Central memory CD4-positive, alpha-beta T cell (primary cell): ENCODE measurements at regions not wholly inside any gene's neighbourhood (a gene's known extent, or its start where the extent isn't known, plus 50 kb on each side); places are given as distances from the start of the nearest gene placed in this dataset.
"Not testable (repeated sequence)": the region's sequence is repeated elsewhere in the genome, so short reads cannot be mapped to it uniquely, and the experiment has no call there.

Experiments used
- DNase-seq: peaks from one replicate; pipeline ENCODE4 v3.0.0; 2022

DNA sequence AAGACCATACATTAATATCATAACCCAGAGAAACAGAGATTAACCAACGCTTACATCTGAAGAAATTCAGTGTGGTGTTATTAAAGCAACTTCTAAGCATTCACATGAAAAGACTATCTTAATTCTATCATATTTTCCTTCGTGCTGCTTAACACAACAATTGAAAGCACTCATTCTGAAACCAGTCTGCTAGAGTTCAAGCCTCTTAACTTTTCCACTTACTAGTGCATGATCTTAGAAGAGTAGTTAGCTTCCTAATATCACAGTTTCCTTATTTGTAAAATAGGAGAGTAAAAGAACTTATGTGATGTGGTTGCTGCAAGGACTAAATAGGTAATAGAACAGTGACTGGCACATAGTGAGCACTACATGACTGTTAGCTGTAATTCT, 379.3 kb downstream of the TRIM36 start:
- DNase-seq, result no peak

DNA sequence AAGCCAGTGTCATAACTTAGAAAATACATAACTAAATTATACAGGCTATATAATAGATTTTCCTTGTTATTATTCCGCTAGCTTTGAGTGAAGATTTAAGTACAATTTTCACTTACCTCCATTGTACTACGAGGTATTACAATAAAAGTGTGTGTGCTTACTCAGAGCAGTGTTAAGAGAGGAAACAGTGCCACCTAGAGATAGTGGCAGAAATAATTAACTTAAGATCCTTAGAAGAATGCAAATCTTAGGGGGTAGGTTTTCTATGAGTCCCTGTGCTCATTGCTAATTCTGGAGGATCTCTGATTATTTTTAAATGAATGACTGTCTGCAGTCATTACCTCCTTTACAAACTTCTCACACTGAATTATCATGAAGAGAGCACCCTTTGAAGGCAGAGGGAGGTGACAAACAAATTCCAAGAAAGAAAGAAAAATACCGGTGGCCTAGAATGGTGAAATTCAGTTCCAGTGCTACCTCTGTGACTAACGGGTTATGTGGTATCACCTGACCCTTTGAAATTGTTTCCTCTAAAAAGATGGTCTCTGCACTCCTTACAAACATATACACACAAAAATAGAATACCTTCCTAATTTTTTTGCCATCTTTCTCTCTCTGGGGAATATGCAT, 379.8 kb downstream of the TRIM36 start:
- DNase-seq, result no peak

DNA sequence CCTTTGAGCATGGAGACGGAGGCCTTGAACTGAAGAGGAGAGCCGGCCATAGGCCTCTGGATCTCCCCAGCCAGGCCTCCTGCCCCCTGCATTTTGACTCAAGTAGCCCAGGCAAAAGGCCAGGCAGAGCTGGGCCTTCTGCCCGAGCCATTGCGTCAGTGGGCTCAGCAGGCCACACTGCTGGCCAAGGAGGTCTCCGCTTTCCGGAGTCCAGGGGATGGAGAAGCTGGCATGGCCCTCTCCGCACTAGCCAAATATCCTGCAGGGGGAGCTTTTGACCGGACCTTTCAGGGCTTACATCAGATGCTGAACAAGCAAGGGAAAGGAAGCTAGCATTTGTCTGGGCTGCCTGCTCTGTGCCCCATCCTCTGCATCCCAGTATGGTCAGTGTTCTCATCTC, 386.8 kb downstream of the TRIM36 start:
- no peak for DNase-seq

DNA sequence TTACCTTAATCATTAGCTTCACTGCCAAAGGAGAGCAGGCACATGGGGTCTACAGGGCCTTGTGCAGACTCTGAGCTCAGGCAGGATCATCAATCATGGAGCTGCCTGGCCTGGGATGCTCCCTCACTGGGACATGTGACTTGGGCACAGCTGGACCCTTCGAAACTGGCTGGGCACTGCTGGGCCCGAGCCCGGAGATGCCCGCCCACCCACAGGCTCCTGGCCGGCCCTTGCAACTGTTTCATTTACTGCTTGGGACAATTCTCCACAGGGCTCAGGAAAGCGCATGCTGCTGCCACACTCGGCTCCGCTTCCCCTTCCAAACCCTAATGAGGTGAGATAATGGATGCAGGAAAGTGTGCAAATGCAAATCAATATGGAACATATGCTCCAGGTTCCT, 387.5 kb downstream of the TRIM36 start:
- no peak for DNase-seq

DNA sequence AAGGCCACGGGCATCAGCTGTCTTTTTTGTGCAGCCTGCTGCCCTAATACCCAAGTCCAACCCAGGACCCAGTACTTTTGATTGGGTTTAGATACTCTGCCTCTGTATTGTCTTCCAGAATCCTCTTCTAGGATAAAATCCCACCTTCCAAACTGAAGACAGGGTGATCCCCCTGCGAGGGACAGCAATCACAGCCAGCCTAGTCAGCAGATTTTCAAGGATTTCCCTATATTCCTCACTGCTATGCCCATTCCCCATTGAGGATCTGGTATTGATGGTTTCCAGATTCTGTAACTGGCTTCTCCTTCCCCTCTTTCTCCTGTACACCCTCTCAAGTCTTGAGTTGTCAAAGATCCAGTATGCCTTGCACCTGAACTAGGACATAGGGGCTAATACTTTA, 389.4 kb downstream of the TRIM36 start:
- no peak for DNase-seq

DNA sequence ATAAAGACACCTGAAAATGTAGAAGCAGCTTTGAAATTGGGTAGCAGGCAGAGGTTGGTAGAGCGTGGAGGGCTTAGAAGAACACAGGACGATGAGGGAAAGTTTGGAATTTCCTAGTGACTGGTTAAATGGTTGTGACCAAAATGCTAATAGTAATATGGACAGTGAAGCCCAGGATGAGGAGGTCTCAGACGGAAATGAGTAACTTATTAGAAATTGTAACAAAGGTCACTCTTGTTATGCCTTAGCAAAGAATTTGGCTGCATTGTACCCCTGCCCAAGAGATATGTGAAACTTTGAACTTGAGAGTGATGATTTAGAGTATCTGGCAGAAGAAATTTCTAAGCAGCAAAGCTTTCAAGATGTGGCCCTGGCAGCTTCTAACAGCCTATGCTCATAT, 382.5 kb downstream of the KCNN2 start:
- DNase-seq, result no peak

DNA sequence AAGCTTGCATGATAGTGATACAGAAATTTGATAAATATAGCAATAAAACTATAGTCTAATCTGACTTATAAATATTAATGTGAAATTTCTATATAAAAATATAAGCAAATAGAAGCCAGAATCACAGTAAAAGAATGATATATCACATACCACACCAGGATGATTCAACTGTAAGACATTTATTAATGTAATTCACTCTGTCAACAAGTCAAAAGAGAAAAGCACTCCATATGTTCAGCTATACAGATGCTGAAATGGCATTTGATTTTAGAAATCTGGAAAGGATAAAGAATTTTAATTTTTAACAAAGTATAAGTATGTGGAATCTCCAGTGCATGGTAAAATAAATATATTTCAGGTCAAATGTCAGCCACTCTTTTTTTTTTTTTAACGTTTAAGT, 372.4 kb downstream of the KCNN2 start:
- DNase-seq, result no peak

DNA sequence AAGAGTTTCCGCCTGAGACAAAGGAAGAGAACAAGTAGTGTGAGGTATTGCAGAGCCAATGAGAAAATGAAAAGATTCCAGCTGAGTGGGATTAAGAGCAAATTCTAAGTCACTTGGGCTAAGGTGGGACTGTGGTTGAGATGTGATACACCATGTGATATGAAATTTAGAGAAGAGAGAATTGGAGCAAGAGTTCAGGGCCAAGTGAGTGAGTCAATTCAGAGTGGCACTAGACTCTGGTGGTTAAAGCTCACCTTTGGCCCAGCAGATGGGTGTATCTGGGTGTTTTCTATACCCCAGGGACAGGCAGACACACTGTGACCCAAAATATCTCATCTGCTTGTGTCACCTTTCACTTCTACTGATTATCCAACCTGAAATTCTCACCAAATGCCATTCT, 368.1 kb downstream of the KCNN2 start:
- no peak for DNase-seq

DNA sequence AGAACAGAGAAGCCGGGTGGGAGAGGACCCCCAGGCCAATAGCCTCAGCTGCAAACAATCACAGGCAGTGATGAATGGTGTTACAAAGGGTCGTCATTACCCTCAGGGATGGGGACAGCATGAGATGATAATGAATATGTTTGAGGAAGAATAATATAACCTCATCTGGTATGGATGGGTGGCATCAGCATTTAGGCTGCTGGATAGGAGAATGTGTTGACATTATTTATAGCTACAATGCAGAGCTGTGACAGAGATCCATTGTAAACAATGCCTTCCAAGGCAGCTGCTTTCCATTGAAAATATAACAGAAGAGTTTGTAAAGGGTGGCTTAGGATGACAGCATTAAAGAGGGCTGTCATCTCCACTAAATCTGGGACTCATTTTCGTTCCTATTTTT, 365.5 kb downstream of the KCNN2 start:
- no peak for DNase-seq

DNA sequence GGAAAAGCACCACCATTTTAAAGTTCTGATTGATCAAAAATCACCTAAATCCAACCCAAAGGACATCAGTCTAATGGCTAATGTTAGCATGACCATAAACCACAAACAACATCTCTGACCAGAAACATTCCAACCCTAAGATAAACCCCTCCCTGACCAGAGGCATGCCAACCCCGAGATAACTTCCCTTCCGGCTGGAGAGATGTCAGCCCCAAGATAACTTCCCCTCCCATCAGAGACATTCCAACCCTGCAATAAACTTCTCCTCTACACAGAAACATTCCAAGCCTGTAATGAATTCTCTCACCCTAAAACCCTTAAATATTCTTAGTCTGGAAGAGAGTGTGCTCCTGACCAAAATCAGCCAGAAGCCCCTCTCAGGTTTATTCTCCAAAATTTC, 364.3 kb downstream of the KCNN2 start:
- no peak for DNase-seq

DNA sequence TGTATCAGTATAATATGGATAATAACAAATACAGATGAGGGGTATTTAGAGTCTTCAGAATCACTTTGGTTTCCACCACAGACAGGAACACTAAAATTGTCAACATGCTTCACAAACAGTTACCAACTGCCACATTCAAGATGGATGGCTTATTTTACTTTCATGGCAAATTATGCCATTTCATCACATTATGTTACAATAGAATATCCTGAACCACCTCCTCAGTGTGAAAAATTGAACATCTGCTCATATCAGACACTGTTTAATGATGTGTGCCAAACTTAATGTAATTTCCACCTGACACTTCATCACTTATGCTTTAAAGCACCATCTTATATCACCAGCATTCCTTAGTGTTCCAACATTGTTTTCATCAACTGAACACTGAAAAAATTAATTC, 357.4 kb downstream of the KCNN2 start:
- no peak for DNase-seq

DNA sequence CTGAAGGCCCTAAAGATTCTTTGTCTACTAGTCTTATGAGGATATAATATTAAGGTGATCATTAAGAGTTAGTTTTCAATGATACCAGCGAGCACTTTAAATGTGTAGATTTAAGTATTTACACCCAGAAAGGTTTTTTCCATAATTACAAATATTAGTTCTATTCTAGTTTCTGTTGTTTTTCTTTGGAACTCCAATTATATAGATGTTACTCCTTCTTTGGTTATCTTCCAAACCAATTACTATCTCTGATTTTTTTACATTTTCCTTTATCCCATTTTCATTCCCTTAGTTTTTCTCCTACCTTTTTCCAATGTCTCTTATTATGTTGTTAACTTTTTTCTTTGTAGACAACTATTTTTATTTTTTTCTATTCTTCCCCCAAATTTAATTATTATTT, 355.1 kb downstream of the KCNN2 start:
- no peak for DNase-seq

DNA sequence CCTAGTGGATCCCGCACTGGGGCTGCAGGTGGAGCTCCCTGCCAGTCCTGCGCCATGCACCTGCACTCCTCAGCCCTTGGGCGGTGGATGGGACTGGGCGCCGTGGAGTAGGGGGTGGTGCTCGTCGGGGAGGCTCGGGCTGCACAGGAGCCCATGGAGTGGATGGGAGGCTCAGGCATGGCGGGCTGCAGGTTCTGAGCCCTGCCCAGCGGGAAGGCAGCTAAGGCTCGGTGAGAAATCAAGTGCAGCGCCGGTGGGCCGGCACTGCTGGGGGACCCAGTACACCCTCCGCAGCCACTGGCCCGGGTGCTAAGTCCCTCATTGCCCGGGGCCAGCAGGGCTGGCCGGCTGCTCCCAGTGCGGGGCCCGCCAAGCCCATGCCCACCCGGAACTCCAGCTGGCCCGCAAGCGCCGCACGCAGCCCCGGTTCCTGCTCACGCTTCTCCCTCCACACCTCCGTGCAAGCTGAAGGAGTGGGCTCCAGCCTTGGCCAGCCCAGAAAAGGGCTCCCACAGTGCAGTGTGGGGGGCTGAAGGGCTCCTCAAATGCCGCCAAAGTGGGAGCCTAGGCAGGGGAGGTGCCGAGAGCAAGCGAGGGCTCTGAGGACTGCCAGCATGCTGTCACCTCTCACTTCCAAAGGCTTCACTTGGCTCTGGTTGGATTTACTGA, 342.5 kb downstream of the KCNN2 start:
- DNase-seq, result not testable (repeated sequence)

DNA sequence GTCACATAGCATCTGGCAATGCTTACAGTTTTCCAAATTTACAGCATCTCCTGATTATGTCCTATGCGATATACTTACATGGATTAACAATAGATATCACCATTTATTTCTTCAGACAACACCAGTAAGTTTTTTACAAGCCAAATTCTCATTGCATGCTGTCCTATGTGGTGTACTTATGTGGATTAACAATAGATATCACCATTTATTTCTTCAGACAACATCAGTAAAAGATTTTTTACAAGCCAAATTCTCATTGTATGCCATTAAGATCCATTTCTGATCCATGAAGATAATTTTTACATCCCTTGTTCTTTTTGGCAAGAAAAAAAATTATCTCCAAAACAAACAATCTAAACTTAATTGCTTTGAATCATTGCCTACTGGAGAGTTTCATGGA, 340.9 kb downstream of the KCNN2 start:
- no peak for DNase-seq

DNA sequence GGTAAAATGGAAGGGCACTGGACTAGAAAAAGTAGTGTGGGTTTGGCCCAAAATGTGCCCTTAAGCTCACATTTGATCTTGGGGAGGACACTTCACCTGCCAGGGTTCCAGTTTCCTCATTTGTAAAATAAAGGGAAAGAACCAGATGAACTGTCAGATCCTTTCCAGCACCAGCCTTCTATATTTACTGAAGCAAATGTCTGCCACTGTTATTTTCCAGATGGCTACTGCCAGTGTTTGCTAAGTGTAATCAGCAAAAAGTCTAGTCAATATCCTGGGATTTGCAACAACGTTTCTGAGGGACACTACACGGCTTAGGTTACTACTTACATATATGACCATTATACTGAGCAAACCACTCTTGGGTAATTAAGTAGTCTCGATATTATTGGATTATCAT, 340.3 kb downstream of the KCNN2 start:
- DNase-seq, result no peak

DNA sequence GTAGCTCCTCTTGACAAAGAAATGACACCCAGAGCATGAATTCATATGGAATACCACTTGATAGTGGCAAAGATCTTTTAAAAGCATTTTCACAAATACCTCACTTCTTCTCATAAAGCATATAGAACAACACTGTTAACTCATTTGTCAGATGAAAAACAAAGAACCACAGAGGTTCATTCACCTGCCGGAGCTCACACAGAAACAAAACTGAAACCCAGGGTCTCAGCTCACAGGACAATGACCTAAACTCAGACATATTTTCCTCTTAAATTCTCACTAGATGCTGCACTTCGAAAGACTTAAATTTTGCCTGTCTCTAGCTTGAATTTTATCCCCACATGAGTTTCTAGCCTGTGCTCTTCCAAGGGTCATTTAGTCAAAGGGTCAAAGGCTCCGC, 339.0 kb downstream of the KCNN2 start:
- DNase-seq, result no peak

DNA sequence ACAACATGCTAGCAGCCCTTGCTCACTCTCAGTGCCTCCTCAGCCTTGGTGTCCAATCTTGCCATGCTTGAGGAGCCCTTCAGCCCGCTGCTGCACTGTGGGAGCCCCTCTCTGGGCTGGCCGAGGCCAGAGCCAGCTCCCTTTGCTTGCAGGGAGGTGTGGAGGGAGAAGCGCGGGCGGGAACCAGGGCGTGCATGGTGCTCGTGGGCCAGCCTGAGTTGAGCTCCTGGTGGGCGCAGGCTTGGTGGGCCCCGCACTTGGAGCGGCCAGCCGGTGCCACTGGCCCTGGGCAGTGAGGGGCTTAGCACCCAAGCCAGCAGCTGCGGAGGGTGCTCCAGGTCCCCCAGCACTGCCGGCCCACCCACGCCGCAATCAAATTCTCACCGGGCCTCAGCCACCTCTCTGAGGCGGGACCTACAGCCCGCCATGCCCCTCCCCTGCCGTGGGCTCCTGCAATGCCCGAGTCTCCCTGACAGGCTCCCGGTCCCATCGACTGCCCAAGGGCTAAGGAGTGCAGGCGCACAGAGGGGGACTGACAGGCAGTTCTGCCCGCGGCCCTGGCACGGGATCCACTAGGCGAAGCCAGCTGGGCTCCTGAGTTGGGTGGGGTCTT, 333.5 kb downstream of the KCNN2 start:
- DNase-seq, result no peak

DNA sequence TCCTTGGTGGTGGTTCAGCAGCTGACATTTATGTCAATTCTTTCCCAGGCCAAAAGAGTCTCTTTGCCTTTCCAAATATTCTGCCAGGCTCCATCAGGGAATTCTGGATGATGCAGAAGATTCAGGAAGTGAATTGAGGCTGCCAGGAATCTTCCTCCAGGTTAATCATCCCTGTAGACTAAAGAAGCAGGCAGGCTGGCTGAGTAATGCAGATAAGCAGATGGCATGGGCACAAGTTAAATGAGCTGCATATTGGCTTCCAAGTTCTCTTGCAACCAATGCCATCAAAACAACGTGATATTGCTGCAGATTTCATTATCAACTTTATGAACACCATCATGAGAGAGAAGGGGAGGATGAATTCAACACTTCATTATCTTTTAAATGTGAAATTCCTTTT, 324.5 kb downstream of the KCNN2 start:
- DNase-seq, result no peak

DNA sequence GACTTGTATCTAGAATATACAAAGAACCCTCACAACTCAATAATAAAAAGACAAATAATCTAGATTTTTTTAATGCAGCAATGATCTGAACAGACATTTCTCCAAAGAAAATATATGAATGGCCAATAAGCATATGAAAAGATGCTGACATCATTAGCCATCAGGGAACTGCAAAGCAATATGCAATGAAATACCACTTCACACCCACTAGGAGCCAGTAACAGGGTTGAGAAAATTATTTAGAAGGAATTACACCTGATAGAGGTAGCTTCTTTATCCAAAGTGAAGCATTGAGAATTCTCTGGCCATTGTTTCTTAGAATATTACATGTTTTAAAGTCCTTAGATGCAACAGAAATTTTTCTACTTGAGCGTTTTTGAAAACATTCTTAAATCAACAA, 316.9 kb downstream of the KCNN2 start:
- no peak for DNase-seq

DNA sequence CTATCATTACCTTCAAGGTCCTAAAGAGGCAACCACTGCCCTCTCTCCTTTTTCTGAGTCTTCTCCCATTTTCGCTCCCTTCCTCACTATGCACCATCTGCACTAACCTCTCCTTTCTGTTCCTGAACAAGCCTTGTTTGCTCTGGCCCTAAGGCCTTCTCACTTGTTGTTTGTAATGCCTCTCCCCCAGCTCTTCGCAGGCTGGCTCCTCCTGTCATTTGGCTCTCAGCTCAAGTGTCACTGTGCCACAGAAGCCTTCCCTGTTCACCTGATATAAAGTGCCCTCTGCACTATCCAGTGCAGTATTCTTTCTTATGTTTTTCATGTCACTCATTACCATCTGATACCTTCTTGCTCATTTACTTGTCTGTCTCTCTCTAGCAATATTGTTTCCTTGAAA, 303.7 kb downstream of the KCNN2 start:
- no peak for DNase-seq

DNA sequence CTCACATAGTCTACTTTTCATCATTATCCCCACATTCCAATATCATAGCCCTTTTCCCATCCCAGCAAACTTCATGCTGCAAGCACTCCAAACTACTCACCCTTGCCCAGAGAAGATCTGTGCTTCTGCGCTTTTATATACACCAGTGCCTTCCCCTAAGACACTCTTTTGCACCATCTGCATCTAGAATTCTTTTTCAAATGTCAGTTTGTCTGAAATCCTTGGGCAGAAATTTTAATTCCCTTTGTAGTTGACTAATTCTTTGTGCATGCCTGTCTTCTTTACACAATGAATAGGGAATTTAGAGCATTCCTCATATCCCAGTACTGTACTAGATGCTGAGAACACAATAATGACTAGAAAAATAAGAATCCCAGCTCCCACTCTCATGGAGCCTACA, 298.9 kb downstream of the KCNN2 start:
- no peak for DNase-seq

DNA sequence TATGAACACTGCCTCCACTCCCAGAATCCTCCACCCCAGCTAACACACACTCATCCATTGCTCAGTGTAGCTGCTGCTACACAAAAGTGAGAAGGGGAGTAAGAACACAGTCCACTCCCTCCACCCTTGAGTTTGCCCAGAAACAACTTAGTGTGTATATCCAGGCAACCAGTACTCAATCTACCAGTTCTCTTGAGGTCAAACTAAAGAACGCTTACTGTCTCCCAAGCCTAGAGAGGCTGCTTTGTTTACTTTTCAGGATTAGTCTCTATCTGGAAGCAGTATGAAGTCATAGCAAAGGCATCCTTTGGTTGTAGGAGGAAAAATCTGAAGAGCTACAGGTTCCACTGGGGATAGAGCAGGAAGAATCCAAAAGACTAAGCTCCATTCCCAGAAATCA, 296.3 kb downstream of the KCNN2 start:
- no peak for DNase-seq

DNA sequence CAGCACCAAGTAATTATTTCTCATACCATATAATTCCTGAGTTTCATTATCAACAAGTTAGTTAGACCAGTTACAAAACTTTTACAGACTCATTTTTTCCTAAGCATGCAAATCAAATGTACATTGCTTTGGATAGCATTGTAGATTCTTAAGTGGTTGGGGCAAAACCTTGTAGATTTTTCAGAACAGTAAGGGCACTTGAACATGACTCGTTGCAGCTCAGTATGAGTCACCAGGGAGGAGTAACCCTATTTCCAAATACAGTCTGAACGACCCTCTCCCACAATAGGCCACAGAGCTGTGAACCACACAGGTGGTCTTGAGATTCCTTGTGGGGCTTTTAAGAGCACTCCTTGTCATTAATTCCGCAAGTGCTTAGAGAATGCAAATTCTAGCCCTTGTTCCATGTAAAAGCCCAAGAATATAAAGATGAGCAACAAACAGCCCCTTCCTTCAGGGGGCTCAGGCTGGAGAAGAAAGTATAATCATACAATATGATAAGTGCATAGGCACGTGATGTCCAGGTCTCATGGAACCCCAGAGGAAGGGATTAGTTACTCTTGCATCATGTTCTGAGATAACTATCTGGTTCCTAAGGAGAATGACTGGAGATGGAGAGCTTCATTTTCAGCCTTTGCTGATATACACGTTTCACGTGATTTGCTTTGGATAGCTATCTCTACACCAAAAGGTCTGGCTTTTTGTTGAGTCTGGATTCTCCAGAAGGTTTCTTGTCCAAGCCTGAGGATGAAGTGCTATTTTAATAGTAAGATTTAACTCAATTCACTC, 295.7 kb downstream of the KCNN2 start:
- no peak for DNase-seq

DNA sequence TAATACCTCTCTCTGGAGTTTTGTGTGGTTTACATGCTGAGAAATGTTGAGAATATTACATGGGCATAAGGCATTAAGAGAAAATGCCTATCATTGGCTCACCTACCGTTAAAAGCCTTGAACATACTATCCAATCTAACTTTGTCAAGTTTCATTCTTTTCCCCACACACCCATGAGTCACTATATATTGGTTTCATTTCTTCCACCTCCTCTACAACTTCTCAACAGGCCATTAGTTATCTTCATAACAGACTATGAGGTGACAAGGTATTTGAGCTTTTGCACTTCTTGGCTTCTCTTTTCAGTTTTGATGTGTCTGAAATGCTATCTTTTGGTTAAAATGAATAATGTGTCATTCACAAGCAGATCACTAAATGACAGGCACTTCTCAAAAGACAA, 288.0 kb downstream of the KCNN2 start:
- DNase-seq, result no peak
